ENCODE measurements at regions not wholly inside any gene's neighbourhood (a gene's known extent, or its start where the extent isn't known, plus 50 kb on each side); places are given as distances from the start of the nearest gene placed in this dataset.

- H3K27ac ChIP-seq = no peak overlapping the region
- H3K4me3 ChIP-seq = no peak overlapping the region
- H3K4me1 ChIP-seq = peaks cover 0 to 4% (median 0%) of the 10 kb centered on the region in 12 donors
- ATAC-seq (no peak), DNase-seq (no peak)
- no peaks in the 10 kb centered on the region for H3K9me3 ChIP-seq
- H3K36me3 ChIP-seq = no peaks in the 10 kb centered on the region
- TF ChIP-seq CTCF (IDR thresholded peaks at IDR 0.05) = no peak
- TF ChIP-seq POLR2A (IDR thresholded peaks at IDR 0.05) = no peak
- H3K27me3 ChIP-seq = no peaks in the 10 kb centered on the region
- intact Hi-C loops (cut with DNase I) = loop anchor here (2.0 to 10.0 kb wide), 16 partner anchors 81 to 1751 kb away; no protein-coding TSS in a partner anchor
- WGBS, 4 donors = 59 to 71% (median 68%) methylated on average over 7 of the region's 7 CpGs
Observed at GRCh38 chr16:73875996-73876690, 420.5 kb upstream of the PSMD7 start.

- intact Hi-C loops (cut with DNase I) = loop anchor here in 6 of 10 donors (10.0 kb wide), 6 partner anchors 160 to 1750 kb away; no protein-coding TSS in a partner anchor
- no peak for ATAC-seq
- no peak overlapping the region for H3K27ac ChIP-seq
Observed at GRCh38 chr16:73874324-73874723, 422.3 kb upstream of the PSMD7 start.

GRCh38 chr16:73873643-73874042 is 423.0 kb upstream of the PSMD7 start:
- H3K4me1 ChIP-seq = peaks cover 0 to 4% (median 0%) of the 10 kb centered on the region in 12 donors
- ATAC-seq = no peak
- intact Hi-C loops (cut with DNase I) = loop anchor here in 6 of 10 donors (10.0 kb wide), 6 partner anchors 159 to 1749 kb away; no protein-coding TSS in a partner anchor
- 15 to 29% (median 23%) methylated on average over 2 of the region's 2 CpGs for WGBS, 4 donors
- peaks cover 0 to 2% (median 0%) of the 10 kb centered on the region in 9 donors for H3K27me3 ChIP-seq
- H3K9me3 ChIP-seq = no peaks in the 10 kb centered on the region
- H3K36me3 ChIP-seq = no peaks in the 10 kb centered on the region
- H3K27ac ChIP-seq = no peak overlapping the region
- H3K4me3 ChIP-seq = no peak overlapping the region
- no peak for DNase-seq
- TF ChIP-seq POLR2A (IDR thresholded peaks at IDR 0.05) (no peak), CTCF (IDR thresholded peaks at IDR 0.05) (no peak)

More at GRCh38 chr16:73874324-73874723, 422.3 kb upstream of the PSMD7 start:
- WGBS, 4 donors = 52 to 63% (median 56%) methylated on average over 3 of the region's 3 CpGs
- no peaks in the 10 kb centered on the region for H3K36me3 ChIP-seq
- H3K27me3 ChIP-seq = peaks cover 0 to 2% (median 0%) of the 10 kb centered on the region in 9 donors
- H3K4me1 ChIP-seq = peaks cover 0 to 4% (median 0%) of the 10 kb centered on the region in 12 donors
- no peak overlapping the region for H3K4me3 ChIP-seq
- TF ChIP-seq POLR2A (IDR thresholded peaks at IDR 0.05) (no peak), CTCF (IDR thresholded peaks at IDR 0.05) (no peak)
- no peaks in the 10 kb centered on the region for H3K9me3 ChIP-seq
- DNase-seq = no peak

- peaks cover 0 to 4% (median 0%) of the 10 kb centered on the region in 12 donors for H3K4me1 ChIP-seq
- H3K27ac ChIP-seq = no peak overlapping the region
- no peaks in the 10 kb centered on the region for H3K9me3 ChIP-seq
- H3K4me3 ChIP-seq = no peak overlapping the region
- peaks cover 0 to 2% (median 0%) of the 10 kb centered on the region in 9 donors for H3K27me3 ChIP-seq
- TF ChIP-seq POLR2A (IDR thresholded peaks at IDR 0.05) (no peak), CTCF (IDR thresholded peaks at IDR 0.05) (no peak)
- ATAC-seq (no peak), DNase-seq (no peak)
- intact Hi-C loops (cut with DNase I) = loop anchor here in 6 of 10 donors (10.0 kb wide), 6 partner anchors 158 to 1748 kb away; no protein-coding TSS in a partner anchor
- no peaks in the 10 kb centered on the region for H3K36me3 ChIP-seq
- WGBS, 4 donors = 100% methylated on average over 3 of the region's 8 CpGs; no CpG with 5 or more reads in 3 of the 4 donors
Observed at GRCh38 chr16:73872856-73873255, 423.8 kb upstream of the PSMD7 start.
